ENCODE measurements at regions not wholly inside any gene's neighbourhood (a gene's known extent, or its start where the extent isn't known, plus 50 kb on each side); places are given as distances from the start of the nearest gene placed in this dataset.

- peak; percentile 54 for DNase-seq (ENCODE audit: low read depth)
Observed at GRCh38 chr5:135628771-135629563, 50.2 kb upstream of the CXCL14 start.
